Endodermal cell (in vitro differentiated cells): ENCODE measurements at regions not wholly inside any gene's neighbourhood (a gene's known extent, or its start where the extent isn't known, plus 50 kb on each side); places are given as distances from the start of the nearest gene placed in this dataset.

Source experiments
- DNase-seq: peaks from one replicate; pipeline ENCODE4 v3.0.0-alpha.2; 2017
- H3K27ac ChIP-seq: 2 replicates; pipeline ENCODE4 v1.5.1; 2013; ENCODE audit warnings: mild to moderate bottlenecking, low read depth, low read length, moderate library complexity
- H3K27me3 ChIP-seq: 2 replicates; pipeline ENCODE4 v1.6.1; 2013; ENCODE audit warnings: mild to moderate bottlenecking, low read length, moderate library complexity; ENCODE audit not compliant: insufficient read depth, control insufficient read depth, poor library complexity, severe bottlenecking
- H3K36me3 ChIP-seq: 2 replicates; pipeline ENCODE4 v1.7.0; 2013; ENCODE audit warnings: mild to moderate bottlenecking, low read length, moderate library complexity; ENCODE audit not compliant: control insufficient read depth, insufficient read depth
- H3K4me1 ChIP-seq: one replicate; pipeline ENCODE4 v1.7.0; 2013; ENCODE audit warnings: low read length; ENCODE audit not compliant: control insufficient read depth, insufficient read depth
- H3K4me3 ChIP-seq: 2 replicates; pipeline ENCODE4 v1.5.1; 2013; ENCODE audit warnings: mild to moderate bottlenecking, low read length, moderate library complexity
- H3K9ac ChIP-seq: 2 replicates; pipeline ENCODE4 v1.6.1; 2013; ENCODE audit warnings: mild to moderate bottlenecking, low read length, moderate library complexity; ENCODE audit not compliant: poor library complexity, severe bottlenecking; ENCODE audit errors: extremely low read depth
- H3K9me3 ChIP-seq: 2 replicates; pipeline ENCODE4 v1.6.1; 2013; ENCODE audit warnings: mild to moderate bottlenecking, low read length, moderate library complexity; ENCODE audit not compliant: control insufficient read depth
- H3K27ac Mint-ChIP-seq: 2 replicates; pipeline ENCODE4 v1.8.0; 2020; ENCODE audit warnings: mixed read lengths
- H3K27me3 Mint-ChIP-seq: 2 replicates; pipeline ENCODE4 v1.8.0; 2021; ENCODE audit warnings: mild to moderate bottlenecking, mixed read lengths; ENCODE audit not compliant: insufficient read depth
- H3K36me3 Mint-ChIP-seq: 2 replicates; pipeline ENCODE4 v1.8.0; 2020; ENCODE audit warnings: low read depth, mixed read lengths
- H3K4me1 Mint-ChIP-seq: 2 replicates; pipeline ENCODE4 v1.8.0; 2020; ENCODE audit warnings: mixed read lengths
- H3K4me3 Mint-ChIP-seq: 2 replicates; pipeline ENCODE4 v1.8.0; 2020; ENCODE audit warnings: mild to moderate bottlenecking, moderate library complexity, mixed read lengths
- H3K9me3 Mint-ChIP-seq: 2 replicates; pipeline ENCODE4 v1.8.0; 2020; ENCODE audit warnings: mild to moderate bottlenecking, mixed read lengths
- WGBS, 2 experiments: methylation state at CpG; one replicate each; pipeline versions ENCODE4 v1.1.5 to v1.1.7; 2013; ENCODE audit warnings: missing lambda C conversion rate in 2 of 2, mixed read lengths in 1 of 2; ENCODE audit not compliant: insufficient coverage in 1 of 2, insufficient read length in 1 of 2; 5-methylcytosine and 5-hydroxymethylcytosine counted together
- TF ChIP-seq, protein P1 (sequence below): fragments of 200-600 bp; sonication (generic); conservative IDR thresholded peaks from 2 replicates; pipeline ENCODE4 v1.5.0; 2021; ENCODE audit warnings: antibody characterized with exemption, mild to moderate bottlenecking

DNA sequence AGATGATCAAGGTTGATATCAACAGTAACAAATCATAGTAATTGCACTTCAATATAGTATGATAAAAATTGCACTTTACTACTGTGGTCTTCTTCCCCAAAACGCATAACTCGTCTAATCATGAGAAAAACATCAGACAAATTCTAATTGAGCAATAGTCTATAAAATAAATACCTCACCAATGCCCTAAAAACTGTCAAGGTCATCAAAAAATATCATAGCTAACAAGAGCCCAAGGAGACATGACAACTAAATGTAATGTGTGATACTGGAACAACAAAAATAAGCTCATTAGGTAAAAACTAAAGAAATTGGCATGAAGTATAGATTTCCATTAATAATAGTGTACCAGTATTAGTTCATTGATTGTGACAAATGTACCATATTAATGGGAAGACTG lies 85.6 kb upstream of the LRRC3B start:
- no peak for DNase-seq
- H3K9me3 ChIP-seq: no peaks in the 10 kb centered on the region
- Mint-ChIP-seq H3K4me1 (peaks cover 11% of the 10 kb centered on the region), H3K9me3 (no peaks in the 10 kb centered on the region), H3K27me3 (peaks cover 2% of the 10 kb centered on the region), H3K36me3 (no peaks in the 10 kb centered on the region), H3K27ac (no peak overlapping the region), H3K4me3 (no peak overlapping the region)
- H3K4me3 ChIP-seq: no peak overlapping the region
- H3K4me1 ChIP-seq: peaks cover 11% of the 10 kb centered on the region
- TF ChIP-seq, protein P1, sequence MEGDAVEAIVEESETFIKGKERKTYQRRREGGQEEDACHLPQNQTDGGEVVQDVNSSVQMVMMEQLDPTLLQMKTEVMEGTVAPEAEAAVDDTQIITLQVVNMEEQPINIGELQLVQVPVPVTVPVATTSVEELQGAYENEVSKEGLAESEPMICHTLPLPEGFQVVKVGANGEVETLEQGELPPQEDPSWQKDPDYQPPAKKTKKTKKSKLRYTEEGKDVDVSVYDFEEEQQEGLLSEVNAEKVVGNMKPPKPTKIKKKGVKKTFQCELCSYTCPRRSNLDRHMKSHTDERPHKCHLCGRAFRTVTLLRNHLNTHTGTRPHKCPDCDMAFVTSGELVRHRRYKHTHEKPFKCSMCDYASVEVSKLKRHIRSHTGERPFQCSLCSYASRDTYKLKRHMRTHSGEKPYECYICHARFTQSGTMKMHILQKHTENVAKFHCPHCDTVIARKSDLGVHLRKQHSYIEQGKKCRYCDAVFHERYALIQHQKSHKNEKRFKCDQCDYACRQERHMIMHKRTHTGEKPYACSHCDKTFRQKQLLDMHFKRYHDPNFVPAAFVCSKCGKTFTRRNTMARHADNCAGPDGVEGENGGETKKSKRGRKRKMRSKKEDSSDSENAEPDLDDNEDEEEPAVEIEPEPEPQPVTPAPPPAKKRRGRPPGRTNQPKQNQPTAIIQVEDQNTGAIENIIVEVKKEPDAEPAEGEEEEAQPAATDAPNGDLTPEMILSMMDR: no peak
- H3K9ac ChIP-seq: no peak overlapping the region
- 89% methylated on average over 2 of the region's 2 CpGs; no CpG with 5 or more reads in 1 of the 2 experiments for WGBS, 2 experiments
- no peaks in the 10 kb centered on the region for H3K27me3 ChIP-seq
- no peaks in the 10 kb centered on the region for H3K36me3 ChIP-seq
- no peak overlapping the region for H3K27ac ChIP-seq

DNA sequence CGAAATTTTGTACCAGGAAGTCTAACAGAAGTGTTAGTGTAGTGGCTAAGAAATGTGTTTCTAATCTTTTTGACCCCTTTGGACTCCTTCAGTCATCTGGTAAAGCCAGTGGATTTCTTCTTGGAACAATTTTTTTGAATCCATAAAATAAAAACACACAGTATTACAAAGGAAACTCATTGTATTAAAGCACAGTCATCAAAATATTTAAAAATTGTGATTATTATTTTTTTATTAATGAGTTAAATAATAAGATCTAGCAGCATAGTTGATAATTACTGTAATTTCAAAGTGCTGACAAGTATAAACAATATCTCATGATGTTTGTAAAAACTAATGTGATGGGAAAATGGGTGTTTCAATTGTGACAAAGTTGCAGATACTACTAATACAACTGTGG lies 72.2 kb upstream of the LRRC3B start:
- Histone ChIP-seq H3K9ac (no peak overlapping the region), H3K9me3 (peaks cover 14% of the 10 kb centered on the region), H3K27me3 (no peaks in the 10 kb centered on the region), H3K36me3 (no peaks in the 10 kb centered on the region), H3K4me3 (no peak overlapping the region), H3K4me1 (no peaks in the 10 kb centered on the region), H3K27ac (no peak overlapping the region)
- peaks cover 4% of the 10 kb centered on the region for H3K9me3 Mint-ChIP-seq
- H3K4me1 Mint-ChIP-seq: peaks cover 14% of the 10 kb centered on the region
- DNase-seq: no peak
- no peaks in the 10 kb centered on the region for H3K36me3 Mint-ChIP-seq
- no peak overlapping the region for H3K4me3 Mint-ChIP-seq
- TF ChIP-seq, protein P1: no peak
- no peak overlapping the region for H3K27ac Mint-ChIP-seq
- WGBS, 2 experiments: 90 to 100% methylated on average over 1 of the region's 1 CpG
- H3K27me3 Mint-ChIP-seq: no peaks in the 10 kb centered on the region

DNA sequence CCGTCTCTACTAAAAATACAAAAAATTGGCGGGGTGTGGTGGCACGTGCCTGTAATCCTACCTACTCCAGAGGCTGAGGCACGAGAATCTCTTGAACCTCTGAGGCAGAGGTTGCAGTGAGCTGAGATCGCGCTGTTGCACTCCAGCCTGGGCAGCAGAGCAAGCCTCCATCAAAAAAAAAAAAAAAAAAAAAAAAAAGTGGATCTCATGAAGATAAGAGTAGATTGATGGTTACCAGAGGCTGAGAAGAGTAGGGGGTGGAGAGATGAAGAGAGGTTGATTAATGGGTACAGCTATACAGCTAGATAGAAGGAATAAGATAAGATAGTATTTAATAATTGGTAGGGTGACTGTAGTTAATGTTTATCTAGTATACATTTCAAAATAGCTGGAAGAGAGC lies 65.9 kb upstream of the LRRC3B start:
- H3K36me3 Mint-ChIP-seq: no peaks in the 10 kb centered on the region
- no peak overlapping the region for H3K4me3 Mint-ChIP-seq
- 86 to 95% methylated on average over 6 of the region's 6 CpGs for whole genome bisulfite sequencing, 2 experiments
- no peaks in the 10 kb centered on the region for H3K36me3 ChIP-seq
- H3K27ac Mint-ChIP-seq: no peak overlapping the region
- H3K9me3 ChIP-seq: no peaks in the 10 kb centered on the region
- no peak overlapping the region for H3K27ac ChIP-seq
- H3K9me3 Mint-ChIP-seq: no peaks in the 10 kb centered on the region
- H3K4me1 Mint-ChIP-seq: peaks cover 2% of the 10 kb centered on the region
- no peak overlapping the region for H3K4me3 ChIP-seq
- TF ChIP-seq, protein P1: no peak
- H3K27me3 Mint-ChIP-seq: no peaks in the 10 kb centered on the region
- no peak for DNase-seq
- no peak overlapping the region for H3K9ac ChIP-seq
- no peaks in the 10 kb centered on the region for H3K4me1 ChIP-seq
- no peaks in the 10 kb centered on the region for H3K27me3 ChIP-seq
